ENCODE measurements at regions not wholly inside any gene's neighbourhood (a gene's known extent, or its start where the extent isn't known, plus 50 kb on each side); places are given as distances from the start of the nearest gene placed in this dataset.

DNA sequence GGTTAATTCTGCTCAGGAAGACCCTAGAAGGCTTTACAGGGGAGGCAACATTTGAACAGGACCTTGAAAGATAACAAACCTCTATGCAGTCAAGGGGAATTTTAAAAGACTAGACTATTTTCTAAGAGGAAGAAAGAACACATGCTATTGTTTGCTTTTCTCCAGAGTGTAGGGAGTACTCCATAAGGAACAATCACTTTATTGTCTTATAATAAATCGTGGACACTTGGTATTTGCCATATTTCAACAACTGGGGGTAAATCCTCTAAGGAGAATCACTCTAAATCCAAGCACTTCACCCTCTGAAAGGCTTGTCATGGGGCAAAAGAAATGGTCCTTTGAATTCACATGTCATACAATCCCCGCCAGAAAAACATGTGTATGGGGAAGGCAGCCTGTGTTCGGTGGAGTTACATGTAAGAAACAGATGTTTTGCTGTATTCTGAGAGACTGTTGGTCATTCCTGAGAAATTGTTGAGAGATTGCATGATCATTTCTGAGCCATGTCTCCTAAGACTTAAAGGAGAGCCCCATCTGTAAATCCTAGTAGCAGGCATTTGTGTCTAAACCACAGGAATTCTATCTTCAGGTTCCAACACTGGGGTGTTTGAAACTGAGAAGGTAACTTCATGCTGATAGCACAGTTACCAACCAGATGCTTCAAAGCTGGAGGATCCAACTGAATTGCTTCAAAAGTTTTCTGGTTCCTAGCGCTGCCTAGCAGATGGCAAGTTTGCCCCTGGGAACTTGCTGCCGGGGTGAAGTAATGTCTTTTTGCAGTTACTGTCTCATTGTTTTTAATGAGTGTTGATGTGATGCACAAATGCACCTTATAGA, 66.8 kb downstream of the FZD4 start:
- 91% methylated on average over 5 of the region's 5 CpGs; no CpG with 5 or more reads in 1 of the 2 experiments for WGBS, 2 experiments (ENCODE audit: extremely low coverage in 1 of 2, insufficient coverage in 1 of 2, insufficient read length in 1 of 2, insufficient replicate concordance in 2 of 2, low coverage in 1 of 2, low lambda C conversion rate in 2 of 2, missing lambda C conversion rate in 1 of 2)
- DNase-seq (ENCODE audit: low read depth in 1 of 2, low spot score in 2 of 2), result no peak
- ChIA-PET CTCF (ENCODE audit: partially characterized antibody) (interaction anchor here (0.6 to 1.3 kb wide), 3 partner anchors 11 to 94 kb away, joined by 3 to 4 read pairs (median 3); no protein-coding TSS in a partner anchor), POLR2A (ENCODE audit: partially characterized antibody) (no interaction called here)
- Histone ChIP-seq H3K4me2 (ENCODE audit: insufficient read depth in 1 of 2, low read depth in 2 of 2, low read length in 2 of 2) (no peak overlapping the region), H2BK12ac (ENCODE audit: low read depth, low read length) (no peak overlapping the region), H3K79me2 (ENCODE audit: control insufficient read depth in 1 of 2, insufficient read depth in 2 of 2, low read length in 2 of 2) (no peaks in the 10 kb centered on the region), H2AK5ac (ENCODE audit: low read depth, low read length) (no peak overlapping the region), H3K9ac (replicated peaks in 1 of 4; ENCODE audit: extremely low read depth in 1 of 4, low read depth in 3 of 4, low read length in 3 of 4) (no peak overlapping the region), H3K4ac (replicated peaks; ENCODE audit: insufficient read length, low read depth, low read length) (no peak overlapping the region), H3K23me2 (ENCODE audit: low read depth, low read length) (no peaks in the 10 kb centered on the region), H3K56ac (replicated peaks; ENCODE audit: insufficient read length, low read depth, low read length) (no peak overlapping the region), H3K23ac (ENCODE audit: insufficient read length) (no peak overlapping the region), H3K79me1 (ENCODE audit: low read depth, low read length) (no peaks in the 10 kb centered on the region), H2BK15ac (ENCODE audit: low read length) (no peak overlapping the region), H2BK20ac (ENCODE audit: low read length) (no peak overlapping the region), H2AFZ (ENCODE audit: low read length) (no peak overlapping the region), H3K9me3 (ENCODE audit: insufficient read depth in 2 of 2, low read depth in 1 of 2, low read length in 1 of 2) (no peaks in the 10 kb centered on the region), H3K14ac (ENCODE audit: insufficient read length) (no peak overlapping the region), H3K18ac (ENCODE audit: extremely low read depth, low read length) (no peak overlapping the region), H3K4me3 (ENCODE audit: extremely low read depth in 1 of 4, insufficient read depth in 2 of 4, low read depth in 3 of 4, low read length in 4 of 4) (no peak overlapping the region), H3K36me3 (ENCODE audit: control insufficient read depth in 2 of 4, insufficient read depth in 4 of 4, low read length in 3 of 4) (no peaks in the 10 kb centered on the region), H3K4me1 (replicated peaks in 1 of 4; ENCODE audit: control insufficient read depth in 3 of 4, insufficient read depth in 4 of 4, low read length in 3 of 4) (no peaks in the 10 kb centered on the region), H3K27ac (ENCODE audit: low read depth, low read length) (no peak overlapping the region), H2BK5ac (ENCODE audit: low read depth, low read length) (no peak overlapping the region), H4K20me1 (replicated peaks in 1 of 2; ENCODE audit: control insufficient read depth in 1 of 2, insufficient read depth in 2 of 2, low read length in 2 of 2) (peaks cover 0 to 2% of the 10 kb centered on the region in 2 experiments), H4K8ac (ENCODE audit: extremely low read depth, insufficient read depth, low read length) (no peak overlapping the region), H4K5ac (ENCODE audit: insufficient read length, low read depth, low read length) (no peak overlapping the region), H4K91ac (replicated peaks; ENCODE audit: insufficient read length, low read length) (no peak overlapping the region), H3K27me3 (replicated peaks in 1 of 4; ENCODE audit: control insufficient read depth in 3 of 4, extremely low read depth in 1 of 4, insufficient read depth in 3 of 4, low read length in 3 of 4) (no peaks in the 10 kb centered on the region), H2BK120ac (replicated peaks; ENCODE audit: low read depth, low read length) (no peak overlapping the region)
- FAIRE-seq, result no peak
- no peak for TF ChIP-seq POLR2A (IDR thresholded peaks at IDR 0.05; ENCODE audit: control extremely low read depth in 1 of 2, low read depth in 2 of 2, low read length in 2 of 2)
- no peak for TF ChIP-seq EGR1 (IDR thresholded peaks at IDR 0.05; ENCODE audit: borderline replicate concordance, low read depth, low read length)
- TF ChIP-seq SRF (IDR thresholded peaks at IDR 0.05; ENCODE audit: low read depth, low read length), result no peak
